Spleen (tissue), 11 donors: ENCODE measurements at regions not wholly inside any gene's neighbourhood (a gene's known extent, or its start where the extent isn't known, plus 50 kb on each side); places are given as distances from the start of the nearest gene placed in this dataset.

Experiments
- DNase-seq: peaks from one replicate; pipeline ENCODE4 v3.0.0-alpha.2; 2020
- H3K27ac ChIP-seq, 8 donors: fragments of 200-600 bp; sonication (generic) in 7 of 8; 1 replicate in 4 of 8; 2 replicates in 4 of 8; pipeline versions ENCODE4 v1.5.0 to v1.8.0; 2016 to 2021; ENCODE audit warnings: inconsistent platforms in 4 of 8, mild to moderate bottlenecking in 4 of 8, moderate library complexity in 1 of 8
- H3K27me3 ChIP-seq, 7 donors: fragments of 200-600 bp; sonication (generic) in 6 of 7; replicated peaks in 1 of 7; 1 replicate in 4 of 7; 2 replicates in 3 of 7; pipeline versions ENCODE4 v1.5.0 to v1.8.0; 2016 to 2021; ENCODE audit warnings: inconsistent platforms in 3 of 7, mild to moderate bottlenecking in 1 of 7
- H3K36me3 ChIP-seq, 6 donors: fragments of 200-600 bp; sonication (generic) in 5 of 6; 1 replicate in 4 of 6; 2 replicates in 2 of 6; pipeline versions ENCODE4 v1.5.0 to v1.8.0; 2016 to 2021; ENCODE audit warnings: inconsistent platforms in 2 of 6
- H3K4me1 ChIP-seq, 6 donors: fragments of 200-600 bp; sonication (generic) in 5 of 6; 1 replicate in 3 of 6; 2 replicates in 3 of 6; pipeline versions ENCODE4 v1.5.0 to v1.8.0; 2016 to 2021; ENCODE audit warnings: inconsistent platforms in 3 of 6
- H3K4me3 ChIP-seq, 8 donors: fragments of 200-600 bp; sonication (generic) in 7 of 8; 1 replicate in 4 of 8; 2 replicates in 4 of 8; pipeline versions ENCODE4 v1.5.0 to v1.8.0; 2016 to 2021; ENCODE audit warnings: inconsistent platforms in 4 of 8, mild to moderate bottlenecking in 4 of 8, moderate library complexity in 2 of 8
- H3K9me3 ChIP-seq, 8 donors: fragments of 200-600 bp; sonication (generic) in 7 of 8; 1 replicate in 4 of 8; 2 replicates in 4 of 8; pipeline versions ENCODE4 v1.5.0 to v1.8.0; 2016 to 2021; ENCODE audit warnings: inconsistent platforms in 4 of 8
- POLR2A ChIP-seq, 3 donors: fragments of 450-650 bp; IDR thresholded peaks; one replicate each; pipeline ENCODE4 v1.5.1; 2017; ENCODE audit warnings: antibody characterized with exemption in 3 of 3, mild to moderate bottlenecking in 1 of 3
- POLR2AphosphoS5 ChIP-seq, 3 donors: sonication (generic); formaldehyde crosslinking; IDR thresholded peaks; one replicate each; pipeline ENCODE4 v1.5.1; 2017; ENCODE audit warnings: antibody characterized with exemption in 3 of 3
- WGBS, 5 donors: extraction: QIAGEN DNeasy Blood & Tissue Kit in 3 of 5; methylation state at CpG; one replicate each; pipeline versions ENCODE4 v1.1.5 to v1.1.7; 2013 to 2018; 5-methylcytosine and 5-hydroxymethylcytosine counted together
- intact Hi-C: fragments of 100-400 bp; cut with DNase I; formaldehyde crosslinking; loops from one replicate; pipeline ENCODE4 v1.15.0; 2023; ENCODE audit warnings: low total_unique reads
- TF ChIP-seq, protein P1 (sequence below), 11 experiments: fragments of 200-600 bp in 7 of 11; fragments of 450-650 bp in 4 of 11; sonication (generic) in 4 of 11; IDR thresholded peaks in 8 of 11; conservative IDR thresholded peaks in 3 of 11; 1 replicate in 7 of 11; 2 replicates in 4 of 11; pipeline versions ENCODE4 v1.4.0 to v1.8.0; 2016 to 2021; ENCODE audit warnings: antibody characterized with exemption in 11 of 11, inconsistent platforms in 4 of 11, mild to moderate bottlenecking in 1 of 11
- donor health status: healthy with polysubstance abuse.
- donor health status: DM: no; HTN: no; CAD: no; lungs with moderate emphysema.
- donor health status: DM: no; HTN: no; CAD: no.
- donor health status: Bipolar disorder and iron deficiency.
- donor health status: healthy.
- donor health status: DM: no; HTN: no; CAD: no.
- donor health status: DM: yes; HTN: yes; CAD: no.

DNA sequence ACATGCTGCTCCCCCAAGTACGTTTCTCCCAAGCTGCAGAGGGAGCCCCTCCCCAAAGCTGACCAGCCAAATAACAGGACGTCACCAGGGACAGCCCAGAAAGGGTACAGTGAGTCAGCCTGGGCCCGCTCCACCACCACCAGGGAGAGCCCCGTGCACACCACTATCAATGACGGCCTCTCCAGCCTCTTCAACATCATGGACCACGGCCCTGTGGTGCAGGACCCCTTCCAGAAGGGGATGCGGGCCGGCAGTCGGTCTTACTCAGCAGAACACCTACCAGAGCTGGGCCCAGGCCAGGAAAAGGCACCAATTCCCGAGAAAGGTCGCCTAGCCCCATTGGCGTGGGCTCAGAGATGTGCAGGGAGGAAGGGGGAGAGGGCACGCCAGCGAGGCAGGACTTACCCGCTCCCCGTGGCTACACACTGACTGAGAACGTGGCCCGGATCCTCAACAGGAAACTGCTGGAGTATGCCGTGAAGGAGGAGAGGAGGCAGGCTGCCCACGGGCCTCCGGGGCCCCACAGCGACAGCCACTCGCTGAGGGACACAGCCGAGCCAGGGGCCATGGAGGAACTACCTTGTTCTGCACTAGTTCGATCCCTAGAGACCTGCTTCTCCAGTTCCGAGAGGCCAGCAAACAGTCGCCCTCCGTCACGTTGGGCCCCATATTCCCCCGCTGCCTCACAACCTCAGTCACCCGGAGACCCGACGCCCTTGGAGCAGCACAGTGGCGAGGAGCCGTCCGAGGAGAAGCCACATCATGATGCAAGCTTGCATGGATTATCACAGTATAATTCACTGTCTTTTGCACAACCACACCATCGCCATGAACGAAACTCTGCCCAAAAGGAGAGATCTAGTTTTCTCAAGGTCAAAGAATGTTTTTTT, 815.9 kb upstream of the KLHL1 start:
- H3K4me3 ChIP-seq, result no peak overlapping the region
- intact Hi-C loops, result no loop called here
- no peaks in the 10 kb centered on the region for H3K4me1 ChIP-seq
- no peak for DNase-seq
- no peak overlapping the region for H3K27ac ChIP-seq
- no peaks in the 10 kb centered on the region for H3K27me3 ChIP-seq
- whole genome bisulfite sequencing, 5 donors, result 84 to 89% (median 86%) methylated on average over 24 to 38 of the region's 38 CpGs
- no peaks in the 10 kb centered on the region for H3K36me3 ChIP-seq
- no peak for TF ChIP-seq POLR2A (IDR thresholded peaks at IDR 0.05)
- TF ChIP-seq, protein P1, sequence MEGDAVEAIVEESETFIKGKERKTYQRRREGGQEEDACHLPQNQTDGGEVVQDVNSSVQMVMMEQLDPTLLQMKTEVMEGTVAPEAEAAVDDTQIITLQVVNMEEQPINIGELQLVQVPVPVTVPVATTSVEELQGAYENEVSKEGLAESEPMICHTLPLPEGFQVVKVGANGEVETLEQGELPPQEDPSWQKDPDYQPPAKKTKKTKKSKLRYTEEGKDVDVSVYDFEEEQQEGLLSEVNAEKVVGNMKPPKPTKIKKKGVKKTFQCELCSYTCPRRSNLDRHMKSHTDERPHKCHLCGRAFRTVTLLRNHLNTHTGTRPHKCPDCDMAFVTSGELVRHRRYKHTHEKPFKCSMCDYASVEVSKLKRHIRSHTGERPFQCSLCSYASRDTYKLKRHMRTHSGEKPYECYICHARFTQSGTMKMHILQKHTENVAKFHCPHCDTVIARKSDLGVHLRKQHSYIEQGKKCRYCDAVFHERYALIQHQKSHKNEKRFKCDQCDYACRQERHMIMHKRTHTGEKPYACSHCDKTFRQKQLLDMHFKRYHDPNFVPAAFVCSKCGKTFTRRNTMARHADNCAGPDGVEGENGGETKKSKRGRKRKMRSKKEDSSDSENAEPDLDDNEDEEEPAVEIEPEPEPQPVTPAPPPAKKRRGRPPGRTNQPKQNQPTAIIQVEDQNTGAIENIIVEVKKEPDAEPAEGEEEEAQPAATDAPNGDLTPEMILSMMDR (IDR thresholded peaks at IDR 0.05 in 8 of 11, conservative IDR thresholded peaks at IDR 0.05 in 3 of 11), result no peak
- TF ChIP-seq POLR2AphosphoS5 (IDR thresholded peaks at IDR 0.05), result no peak
- H3K9me3 ChIP-seq, result peaks cover 0 to 8% (median 0%) of the 10 kb centered on the region in 8 donors

DNA sequence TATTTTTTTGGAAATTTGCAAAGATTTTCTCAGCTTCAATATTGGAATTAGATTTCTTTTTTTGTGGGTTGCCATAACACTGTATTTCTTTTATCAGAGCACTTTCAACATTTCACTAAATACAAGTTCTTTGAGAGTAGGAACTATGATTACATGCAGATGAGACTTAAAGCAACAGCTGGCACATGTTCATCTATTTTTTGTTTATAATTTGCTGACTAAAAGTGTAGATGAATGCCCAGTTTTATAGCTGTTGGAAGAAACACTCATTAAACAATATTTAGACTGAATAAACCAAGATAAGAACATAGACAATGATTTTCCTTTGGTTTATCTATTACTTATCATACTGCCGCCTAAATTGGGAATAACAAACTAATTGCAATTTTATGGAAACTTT, 803.0 kb upstream of the KLHL1 start:
- Histone ChIP-seq H3K27ac (no peak overlapping the region), H3K4me1 (no peaks in the 10 kb centered on the region), H3K4me3 (no peak overlapping the region), H3K27me3 (no peaks in the 10 kb centered on the region), H3K9me3 (no peaks in the 10 kb centered on the region), H3K36me3 (no peaks in the 10 kb centered on the region)
- no peak for DNase-seq
- 83 to 96% (median 92%) methylated on average over 1 of the region's 1 CpG for WGBS, 5 donors
- TF ChIP-seq, protein P1 (IDR thresholded peaks at IDR 0.05 in 8 of 11, conservative IDR thresholded peaks at IDR 0.05 in 3 of 11), result no peak
- TF ChIP-seq POLR2A (IDR thresholded peaks at IDR 0.05), result no peak
- TF ChIP-seq POLR2AphosphoS5 (IDR thresholded peaks at IDR 0.05), result no peak
- intact Hi-C loops, result no loop called here

DNA sequence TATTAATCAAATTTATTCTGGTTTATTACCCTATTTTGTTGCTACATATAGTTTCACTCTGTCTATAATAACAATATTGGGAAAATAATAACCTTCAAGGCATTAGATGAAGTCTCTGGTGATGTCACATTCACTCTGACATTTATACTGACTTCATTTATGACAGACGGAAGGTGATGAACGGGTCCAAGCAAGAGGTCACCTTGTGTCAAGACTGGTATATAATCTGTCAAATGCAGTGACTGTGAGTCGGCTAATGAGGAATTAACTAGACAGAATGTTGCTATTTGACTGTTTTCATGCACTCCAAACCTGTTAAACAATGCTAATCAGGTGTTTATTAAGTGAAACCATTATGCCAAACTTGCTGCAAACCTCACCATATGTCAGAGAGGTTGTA, 800.5 kb upstream of the KLHL1 start:
- TF ChIP-seq POLR2AphosphoS5 (IDR thresholded peaks at IDR 0.05) (no peak), POLR2A (IDR thresholded peaks at IDR 0.05) (no peak)
- TF ChIP-seq, protein P1 (IDR thresholded peaks at IDR 0.05 in 8 of 11, conservative IDR thresholded peaks at IDR 0.05 in 3 of 11), result no peak
- no peak for DNase-seq
- intact Hi-C loops, result no loop called here
- no peaks in the 10 kb centered on the region for H3K36me3 ChIP-seq
- H3K4me1 ChIP-seq, result no peaks in the 10 kb centered on the region
- WGBS, 5 donors, result 68 to 77% (median 72%) methylated on average over 3 of the region's 3 CpGs
- H3K27ac ChIP-seq, result no peak overlapping the region
- no peaks in the 10 kb centered on the region for H3K27me3 ChIP-seq
- no peak overlapping the region for H3K4me3 ChIP-seq
- H3K9me3 ChIP-seq, result no peaks in the 10 kb centered on the region

DNA sequence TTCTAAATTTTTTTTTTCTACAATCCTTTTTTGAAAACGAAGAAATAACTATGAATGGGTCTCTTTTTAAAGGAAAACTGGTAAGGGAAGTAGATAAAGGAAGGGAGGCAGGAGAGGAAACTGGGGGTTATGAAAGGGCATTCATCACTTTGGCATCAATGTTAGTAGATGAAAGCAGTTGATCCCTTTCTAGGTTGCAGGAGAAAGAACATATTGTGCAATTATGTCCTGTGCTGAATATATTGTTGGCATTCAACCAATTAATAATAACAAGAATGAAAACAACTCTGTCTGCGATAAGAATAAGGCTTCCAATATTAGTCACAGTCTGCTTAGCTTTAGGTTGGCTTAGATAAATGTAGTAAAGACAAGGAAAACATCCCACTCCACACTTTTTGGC, 796.8 kb upstream of the KLHL1 start:
- H3K27me3 ChIP-seq, result no peaks in the 10 kb centered on the region
- TF ChIP-seq POLR2AphosphoS5 (IDR thresholded peaks at IDR 0.05) (no peak), POLR2A (IDR thresholded peaks at IDR 0.05) (no peak)
- TF ChIP-seq, protein P1 (IDR thresholded peaks at IDR 0.05 in 8 of 11, conservative IDR thresholded peaks at IDR 0.05 in 3 of 11), result no peak
- H3K36me3 ChIP-seq, result no peaks in the 10 kb centered on the region
- DNase-seq, result no peak
- H3K4me1 ChIP-seq, result no peaks in the 10 kb centered on the region
- H3K27ac ChIP-seq, result no peak overlapping the region
- no peaks in the 10 kb centered on the region for H3K9me3 ChIP-seq
- no peak overlapping the region for H3K4me3 ChIP-seq
- intact Hi-C loops, result no loop called here
- whole genome bisulfite sequencing, 5 donors, result 9 to 20% (median 12%) methylated on average over 2 of the region's 2 CpGs
